ENCODE measurements at regions not wholly inside any gene's neighbourhood (a gene's known extent, or its start where the extent isn't known, plus 50 kb on each side); places are given as distances from the start of the nearest gene placed in this dataset.

GRCh38 chr5:5752844-5753243 is 330.4 kb downstream of the ICE1 start:
- TF ChIP-seq CTCF (IDR thresholded peaks at IDR 0.05) (no peak), POLR2A (IDR thresholded peaks at IDR 0.05) (no peak)
